Activated CD4-positive, alpha-beta T cell treated with anti-CD3 and anti-CD28 coated beads for 48 hours (primary cell): ENCODE measurements at regions not wholly inside any gene's neighbourhood (a gene's known extent, or its start where the extent isn't known, plus 50 kb on each side); places are given as distances from the start of the nearest gene placed in this dataset.

Experiments
- DNase-seq: peaks from one replicate; pipeline ENCODE4 v3.0.0-alpha.2; 2020

DNA sequence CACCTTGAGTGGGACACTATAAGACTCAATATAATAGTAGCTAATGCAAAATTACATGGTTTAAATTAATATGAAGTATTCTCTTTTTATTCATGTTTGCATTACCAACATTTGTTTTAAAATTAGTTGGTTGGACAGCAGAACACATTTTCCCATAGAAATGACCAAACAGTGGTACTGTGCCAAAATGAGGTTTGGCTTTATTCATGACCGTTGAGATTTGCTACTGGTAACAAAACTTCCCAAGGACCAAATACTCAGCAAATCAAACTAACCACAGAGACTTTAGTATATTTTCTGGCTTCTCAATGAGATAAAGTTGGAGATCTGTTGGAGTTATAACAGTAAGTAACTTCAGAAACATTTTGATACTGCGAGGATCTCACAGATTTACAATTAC lies 637.8 kb upstream of the MEF2C start:
- DNase-seq: no peak

DNA sequence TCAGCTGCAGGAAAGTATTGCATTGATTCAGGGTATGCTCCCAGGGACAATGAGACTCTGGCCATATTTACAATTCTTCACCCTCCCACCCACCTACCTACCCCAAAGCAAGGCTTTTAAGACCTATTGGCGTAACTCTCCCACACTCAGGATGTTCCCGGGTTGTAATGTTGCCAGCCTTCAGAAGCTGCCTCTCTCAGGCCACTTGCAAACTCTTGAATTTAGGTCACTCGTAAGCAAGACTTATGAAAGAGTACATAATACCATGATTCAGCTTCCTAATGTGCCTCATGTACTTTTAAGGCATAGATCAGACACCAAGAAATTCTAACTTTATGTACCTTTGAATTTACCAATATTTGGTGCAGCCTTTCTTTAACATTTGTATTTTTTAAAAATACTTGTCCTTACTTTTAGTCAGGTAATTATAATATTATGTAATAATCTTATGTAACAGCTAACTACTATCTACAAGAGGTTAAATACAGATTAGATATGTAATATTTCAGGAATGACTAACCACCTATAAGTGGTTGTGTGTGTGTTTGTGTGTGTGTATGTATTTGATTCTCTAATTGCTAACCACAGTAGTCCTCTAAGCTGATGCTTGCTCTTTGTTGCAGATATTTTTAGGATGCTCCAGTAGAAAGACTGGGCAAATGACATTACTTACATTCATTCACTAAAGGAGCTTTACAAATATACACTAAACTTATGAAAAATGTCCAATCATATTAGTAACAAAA lies 630.5 kb upstream of the MEF2C start:
- DNase-seq: no peak

DNA sequence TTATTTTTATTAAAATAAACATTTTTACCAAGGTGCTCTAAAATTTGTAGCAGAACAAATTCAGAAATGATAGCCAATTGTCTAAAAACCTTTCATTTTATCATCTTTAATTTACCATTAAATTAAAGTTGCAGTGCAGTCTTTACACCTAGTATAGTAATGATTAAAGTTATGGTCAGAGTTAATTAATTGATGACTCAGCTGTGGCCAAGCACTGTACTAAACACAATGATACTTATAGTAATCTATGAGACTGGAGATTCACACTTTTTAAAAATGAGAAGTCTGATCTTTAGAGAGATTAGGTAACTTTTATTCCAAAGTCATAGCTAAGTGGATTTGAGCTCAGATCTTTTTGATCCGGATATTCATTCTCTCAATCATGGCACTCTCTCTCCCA lies 621.1 kb upstream of the MEF2C start:
- no peak for DNase-seq

DNA sequence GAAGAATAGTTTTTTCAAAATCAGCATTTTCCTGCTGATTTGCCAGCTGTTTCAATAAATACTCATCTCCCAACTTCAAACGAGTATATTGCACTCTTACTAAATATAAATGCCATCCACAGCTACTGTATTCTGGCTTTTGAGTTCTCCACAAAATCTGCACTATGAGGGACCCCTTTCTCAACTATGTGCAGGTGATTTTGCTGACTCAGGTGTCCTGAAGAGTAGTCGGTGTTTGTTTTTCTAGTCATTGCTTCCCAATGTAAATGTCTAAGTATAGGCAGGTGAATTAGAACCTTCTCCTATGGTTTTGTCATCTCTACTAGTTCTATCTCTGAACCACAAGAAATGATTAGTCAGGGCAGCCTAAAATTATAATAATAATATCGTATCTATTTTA lies 616.8 kb upstream of the MEF2C start:
- DNase-seq: no peak

DNA sequence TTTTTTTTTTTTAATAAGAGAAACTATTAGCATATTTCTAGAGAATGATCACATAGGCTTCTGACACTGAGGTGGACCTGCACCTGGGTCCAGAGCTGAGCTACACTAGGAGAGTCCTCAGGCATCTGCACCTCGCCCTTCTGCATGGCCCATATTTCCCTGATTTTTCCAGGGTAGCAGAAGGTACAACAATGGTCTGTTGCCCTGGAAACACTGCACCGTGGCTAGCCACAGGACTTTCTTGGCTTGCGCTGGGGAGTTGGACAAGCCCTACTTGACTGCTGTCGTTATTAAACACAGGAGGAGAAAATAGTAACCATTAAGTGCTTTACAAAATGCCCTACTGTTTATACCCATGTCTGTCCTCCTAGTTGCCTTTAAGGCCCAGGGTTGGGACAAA lies 615.7 kb upstream of the MEF2C start:
- DNase-seq: no peak

DNA sequence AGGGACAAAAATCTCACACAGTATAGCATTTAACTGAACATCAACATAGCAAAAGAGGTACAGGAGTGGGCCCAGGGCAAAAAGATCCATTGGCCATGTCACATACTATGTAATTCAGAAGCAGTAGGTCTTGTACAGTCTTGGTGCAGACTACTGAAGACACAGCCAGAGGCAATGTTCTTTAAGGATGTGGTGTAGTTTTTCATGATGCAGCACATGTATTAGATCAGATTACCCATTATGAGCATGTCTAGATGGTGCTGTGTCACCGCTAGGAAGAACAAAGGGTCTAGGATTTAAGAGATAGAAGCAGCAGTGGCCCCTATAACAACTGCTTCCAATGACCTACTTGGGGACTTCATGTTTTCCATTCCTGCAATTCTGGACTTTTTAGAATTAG lies 610.4 kb upstream of the MEF2C start:
- DNase-seq: no peak

DNA sequence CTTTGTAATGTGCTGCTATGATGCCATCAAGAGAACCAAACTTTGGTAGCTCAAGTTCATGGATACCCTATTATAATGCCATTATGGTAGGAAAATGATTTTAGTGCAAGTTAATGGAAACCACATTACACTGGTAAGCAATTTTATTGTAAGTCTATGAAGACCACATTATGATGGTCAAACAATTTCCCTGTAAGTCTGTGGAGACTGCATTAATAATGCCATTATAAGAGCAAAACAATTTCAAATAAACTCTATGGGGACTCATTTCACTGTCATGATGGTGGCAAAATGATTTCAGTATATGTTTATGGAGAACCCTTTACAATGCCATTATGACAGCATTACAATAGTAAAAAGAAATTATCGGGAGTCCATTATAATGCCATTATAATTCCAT lies 602.0 kb upstream of the MEF2C start:
- DNase-seq: no peak

DNA sequence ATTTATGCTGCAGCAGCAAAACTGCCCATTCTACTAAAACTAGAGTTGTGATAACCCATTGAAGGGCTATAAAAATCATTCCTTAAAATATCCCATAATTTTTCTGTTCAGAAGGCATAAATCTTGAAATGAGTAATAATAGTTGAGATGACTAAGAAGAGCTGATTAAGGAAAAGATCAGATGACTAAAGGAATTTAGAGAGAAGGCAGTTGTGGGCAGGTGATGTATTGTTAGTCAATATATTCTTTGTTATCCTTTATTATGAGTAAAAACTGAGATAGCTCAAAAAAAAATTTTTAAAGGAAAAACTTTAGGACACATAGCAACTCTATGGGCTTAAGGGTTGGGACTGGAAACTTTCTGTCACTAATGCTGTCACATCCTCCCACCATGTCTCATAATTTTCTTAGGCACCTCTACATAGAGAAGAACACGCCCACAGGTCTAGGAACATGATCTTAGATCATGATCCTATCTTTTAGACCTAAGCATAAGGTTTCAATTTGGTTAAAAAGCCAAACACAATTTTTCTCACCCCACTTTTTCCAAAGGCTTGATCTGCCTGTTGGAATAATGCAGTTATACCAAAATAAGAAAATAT lies 597.5 kb upstream of the MEF2C start:
- no peak for DNase-seq

DNA sequence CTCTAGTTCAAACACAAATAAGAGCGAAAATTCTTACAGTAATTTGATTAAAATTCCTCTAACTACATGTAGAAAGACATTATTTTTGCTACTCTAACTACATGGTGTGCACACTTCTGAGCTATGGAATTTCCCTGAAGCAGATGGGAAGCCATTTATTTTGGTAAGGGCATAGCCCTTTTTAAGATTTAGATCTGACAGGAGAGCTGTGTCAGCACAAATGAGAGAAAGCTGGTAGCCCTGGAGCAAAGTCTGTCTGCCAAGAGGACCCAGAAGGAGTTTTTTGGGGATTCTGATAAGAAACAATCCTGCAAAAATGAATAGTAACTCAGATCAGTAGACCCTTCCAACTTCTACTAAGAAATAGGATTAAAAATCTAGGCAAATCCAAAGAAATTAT lies 595.9 kb upstream of the MEF2C start:
- no peak for DNase-seq

DNA sequence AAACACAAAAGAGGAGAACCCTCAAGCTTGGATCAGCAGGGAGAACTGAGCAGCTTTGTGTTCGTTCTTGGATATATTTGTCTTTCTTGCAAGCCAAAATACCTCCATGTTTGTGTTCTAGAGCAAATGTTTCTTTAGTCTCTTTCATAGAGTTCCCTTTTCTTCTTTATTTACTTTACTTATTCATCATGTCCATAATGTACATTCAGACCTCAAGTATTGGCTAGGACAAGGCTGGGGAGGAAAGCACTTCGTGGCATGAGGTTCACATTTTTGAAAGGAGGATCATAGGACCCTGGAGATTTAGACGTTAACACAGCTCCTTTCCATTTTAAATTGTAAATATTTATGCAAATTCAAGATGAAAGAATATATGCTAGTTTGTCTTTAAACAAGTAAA lies 590.2 kb upstream of the MEF2C start:
- DNase-seq: no peak

DNA sequence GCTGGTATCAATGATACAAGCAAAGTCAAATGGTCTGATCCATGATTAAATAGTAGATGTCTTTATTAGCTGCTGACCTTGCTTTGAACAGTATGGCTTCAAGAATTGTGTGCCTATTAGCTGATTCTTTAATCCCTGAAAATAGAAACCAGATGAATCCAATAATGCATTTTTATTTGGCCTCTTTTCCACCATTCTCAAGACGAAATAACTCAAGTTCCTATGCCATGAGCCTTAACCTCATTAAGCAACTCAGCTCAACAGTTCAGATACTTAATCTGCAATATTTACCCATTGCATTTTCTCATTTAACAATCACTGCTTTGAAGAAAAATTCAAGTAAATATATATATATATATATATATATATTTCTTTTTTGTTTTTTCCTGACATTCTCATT lies 588.6 kb upstream of the MEF2C start:
- no peak for DNase-seq

DNA sequence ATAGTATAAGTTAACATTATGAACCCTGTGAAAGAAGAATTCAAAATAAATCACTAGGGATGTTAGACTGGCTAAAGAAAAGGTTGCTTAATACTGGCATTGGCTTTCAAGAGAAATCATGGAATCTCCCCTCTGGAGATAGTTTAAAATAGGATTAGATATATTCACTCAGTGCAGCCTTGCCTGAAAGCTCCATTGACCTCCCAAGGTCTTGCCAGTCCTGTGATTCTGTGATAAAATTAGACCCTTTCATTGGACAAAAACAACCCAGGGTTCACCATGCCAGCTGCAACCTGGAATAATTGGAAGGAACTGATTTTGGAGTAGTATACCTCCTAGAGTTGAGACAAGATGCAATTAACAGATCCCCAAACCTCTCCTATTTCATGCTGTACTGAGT lies 588.1 kb upstream of the MEF2C start:
- DNase-seq: no peak

DNA sequence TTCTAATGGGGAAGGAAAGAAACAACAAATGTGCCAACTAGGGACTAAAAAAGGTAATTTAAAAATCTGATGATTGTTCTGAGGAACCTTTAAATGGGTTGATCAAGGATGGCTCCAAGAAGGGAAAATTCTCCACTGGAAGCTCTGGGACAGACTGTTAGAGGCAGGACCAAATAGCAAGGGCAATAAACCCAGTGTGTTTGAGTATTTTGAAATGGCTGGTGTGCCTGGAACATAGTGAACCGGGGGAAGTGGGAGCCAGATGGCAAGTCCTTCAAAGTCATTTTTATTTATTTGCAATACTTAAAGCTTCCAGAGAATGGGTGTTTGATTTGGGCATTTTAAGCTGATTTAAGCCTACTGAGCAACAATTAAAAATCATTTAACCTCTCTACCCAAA lies 587.7 kb upstream of the MEF2C start:
- DNase-seq: no peak

DNA sequence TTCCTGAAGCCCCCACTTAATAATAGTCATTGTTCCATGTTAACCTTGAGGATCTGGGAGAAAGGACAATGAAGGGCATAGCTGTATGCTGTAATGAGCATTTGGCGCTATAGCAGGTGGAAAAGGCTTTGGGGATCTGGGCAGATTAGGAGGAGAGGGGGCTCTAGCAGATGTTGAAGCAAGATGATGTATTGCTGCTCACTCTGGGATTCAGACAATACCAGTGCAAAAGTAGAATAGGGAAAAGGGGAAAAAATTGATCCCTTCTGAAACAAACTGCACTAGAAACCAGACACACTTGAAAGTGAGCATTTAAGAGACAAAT lies 575.3 kb upstream of the MEF2C start:
- no peak for DNase-seq

DNA sequence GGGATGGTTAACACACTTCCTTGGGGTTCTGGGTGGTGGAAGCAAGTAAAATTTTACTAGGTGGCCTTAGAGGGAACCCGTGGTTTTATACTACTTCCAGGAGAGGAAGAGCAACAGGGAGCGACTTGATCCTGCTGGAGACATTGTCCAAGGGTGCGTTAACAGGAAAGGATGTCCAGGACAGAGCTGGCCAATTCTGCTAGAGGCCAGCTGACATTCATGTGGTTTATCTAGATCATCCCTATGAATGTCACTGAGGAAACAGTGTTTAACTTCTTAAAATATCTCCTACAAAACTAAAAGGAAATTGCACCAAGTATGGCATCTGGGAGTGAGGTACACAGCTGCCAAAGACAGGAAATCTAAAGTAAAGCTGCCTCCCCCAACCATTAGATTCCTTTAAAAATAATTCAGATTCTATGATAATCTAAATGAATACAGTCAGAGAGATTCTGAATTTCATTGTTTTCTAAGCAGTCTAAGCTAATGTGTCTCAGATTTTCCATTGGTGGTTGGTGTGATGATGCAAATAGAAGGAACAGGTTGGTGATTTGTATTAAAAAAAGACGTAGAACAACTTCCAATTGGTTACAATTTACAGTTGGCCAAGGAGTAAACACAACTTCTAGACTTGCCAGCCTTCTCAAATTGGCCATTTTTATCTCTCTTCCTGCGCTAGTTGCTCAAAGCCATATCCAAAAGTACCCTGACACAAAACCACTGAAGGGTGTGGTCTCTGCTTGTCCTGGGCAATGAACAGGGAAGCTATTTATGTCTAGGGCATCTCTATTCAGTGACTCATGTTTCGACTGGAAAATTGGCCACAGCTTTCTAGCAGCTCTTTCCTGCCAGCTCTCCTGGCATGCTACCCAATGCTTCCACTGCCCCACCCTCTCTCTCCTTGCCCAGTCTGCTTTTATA lies 574.7 kb upstream of the MEF2C start:
- no peak for DNase-seq

DNA sequence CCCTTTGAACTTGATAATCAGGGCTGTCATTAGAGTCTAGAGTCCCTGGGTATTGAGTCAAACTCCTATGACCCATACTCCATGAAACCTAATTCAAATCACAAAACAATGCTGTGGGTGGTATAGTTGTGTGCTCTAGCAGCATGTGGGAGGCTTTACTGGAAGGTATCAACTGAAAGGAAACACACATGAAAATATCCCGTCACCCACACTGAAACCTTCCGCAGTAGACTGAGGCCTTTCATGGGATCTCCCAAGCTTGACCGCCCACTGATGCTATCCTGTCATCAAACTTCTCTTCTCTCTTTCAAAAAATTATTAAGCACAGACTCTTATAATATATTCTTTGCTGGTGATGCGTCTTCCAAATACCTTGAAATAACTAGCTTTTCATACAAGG lies 569.1 kb upstream of the MEF2C start:
- no peak for DNase-seq

DNA sequence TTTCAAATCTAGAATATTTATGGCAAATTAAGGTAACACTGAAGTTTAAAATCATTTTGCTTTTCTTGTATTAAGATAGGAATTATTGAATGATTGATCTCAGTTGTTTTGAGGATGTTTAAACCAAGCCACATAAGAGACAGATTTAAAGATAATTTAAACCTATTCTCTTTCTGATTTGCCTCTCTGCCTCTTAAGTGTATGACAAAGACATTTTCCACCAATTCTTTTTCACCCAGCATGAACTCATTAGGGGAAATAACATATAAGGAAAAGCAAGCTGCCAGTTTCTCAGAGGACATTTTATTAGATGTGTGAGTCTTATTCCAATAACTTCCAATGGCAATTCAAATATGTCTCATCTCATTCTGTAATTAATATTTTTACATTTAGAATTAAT lies 568.3 kb upstream of the MEF2C start:
- no peak for DNase-seq

DNA sequence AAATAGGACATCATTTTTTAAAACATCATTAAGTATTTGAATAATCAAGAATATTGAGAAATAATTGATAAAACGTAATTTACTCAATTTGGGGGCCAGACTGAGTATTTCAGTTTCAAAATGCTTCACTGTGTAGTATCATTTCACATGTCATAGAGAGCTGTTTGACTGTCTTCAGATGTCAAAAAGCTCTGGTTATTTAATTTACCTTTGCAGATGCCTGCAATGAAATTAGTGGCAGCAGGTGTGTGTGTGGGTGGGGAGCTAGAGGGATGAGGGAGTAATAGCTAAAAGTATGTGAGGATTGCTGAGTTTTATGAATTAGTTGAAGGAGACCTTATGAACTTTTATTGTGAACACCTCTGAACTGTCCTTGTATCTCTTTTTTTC lies 567.2 kb upstream of the MEF2C start:
- no peak for DNase-seq

DNA sequence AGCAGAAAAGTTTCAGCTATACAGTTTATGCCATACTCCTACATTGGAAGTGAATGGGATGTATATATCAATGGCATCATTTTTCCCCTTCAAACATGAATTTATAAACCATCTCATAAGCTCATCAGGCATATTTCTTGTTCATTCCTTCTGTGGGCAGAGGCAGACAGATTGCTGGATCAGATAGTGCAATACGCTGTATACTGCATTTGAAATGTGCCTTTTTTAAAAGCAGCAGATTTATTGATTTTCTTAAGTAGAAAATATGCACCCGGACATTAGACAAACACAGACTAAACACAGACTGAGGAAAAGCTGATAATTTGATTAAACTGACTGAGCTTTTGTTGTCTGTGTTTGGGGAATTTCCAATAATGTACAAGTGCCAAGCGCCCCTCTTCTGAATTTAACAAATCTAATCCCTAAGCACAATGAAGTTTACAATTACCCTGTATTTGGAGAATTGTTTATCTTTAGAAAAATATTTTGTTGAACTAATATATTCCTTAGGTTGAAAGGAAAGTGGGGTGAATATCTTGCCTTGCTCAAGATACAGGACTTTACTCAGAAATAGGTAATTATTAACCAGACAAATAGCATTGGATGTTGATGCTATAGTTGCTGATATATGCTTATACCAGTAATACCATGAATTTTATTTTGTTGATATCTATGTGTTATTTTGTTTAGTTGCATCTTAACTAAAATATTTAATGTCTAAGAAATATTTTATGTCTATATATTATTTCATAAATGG lies 566.6 kb upstream of the MEF2C start:
- no peak for DNase-seq

DNA sequence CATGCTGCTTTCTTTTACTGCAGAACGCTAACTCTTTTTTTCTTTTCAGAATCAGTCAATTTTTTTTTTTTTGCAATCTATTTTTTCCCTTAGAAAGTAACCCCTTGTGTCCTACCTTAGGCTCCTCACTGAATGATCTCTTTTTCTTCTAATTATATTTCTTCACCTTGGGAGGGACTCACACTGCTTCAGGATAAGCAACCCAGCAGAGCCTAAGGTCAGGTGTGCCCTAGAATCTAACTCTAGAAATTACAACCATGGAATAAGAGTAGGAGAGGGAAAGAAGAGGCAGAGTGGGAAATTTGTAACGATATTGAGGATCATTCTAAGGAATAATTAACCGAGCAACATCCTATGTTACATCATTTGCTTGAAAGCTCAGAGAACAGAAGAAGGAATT lies 564.0 kb upstream of the MEF2C start:
- no peak for DNase-seq

DNA sequence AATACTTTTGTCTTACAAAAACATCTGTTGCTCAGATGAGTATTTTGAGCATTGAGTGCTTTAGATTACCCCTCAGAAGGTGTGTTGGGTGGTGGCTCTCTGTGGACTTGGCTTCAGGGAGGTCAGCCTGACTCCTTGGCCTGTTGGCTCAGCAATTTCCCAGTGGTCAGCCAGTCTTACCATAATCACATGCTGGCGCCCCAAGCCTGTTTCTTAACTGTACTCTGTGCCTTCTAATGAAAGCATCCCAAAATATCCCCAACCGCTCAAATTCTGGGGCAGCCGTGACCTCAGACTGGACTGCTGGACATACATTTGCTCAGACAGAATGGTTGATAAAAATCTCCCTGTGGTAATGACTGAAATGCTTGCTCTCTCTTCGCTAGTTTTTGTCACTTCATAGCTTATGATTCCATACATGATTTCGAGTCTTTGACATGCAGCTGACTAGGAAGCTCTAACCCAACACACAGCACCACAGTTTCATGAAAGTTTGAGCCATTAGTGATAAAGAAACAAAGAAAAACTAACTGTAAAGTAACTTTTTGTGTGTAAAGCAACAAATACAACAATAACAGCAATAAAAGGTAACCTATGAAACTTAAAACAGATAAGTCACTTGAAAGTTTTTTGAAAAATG lies 562.2 kb upstream of the MEF2C start:
- DNase-seq: no peak

DNA sequence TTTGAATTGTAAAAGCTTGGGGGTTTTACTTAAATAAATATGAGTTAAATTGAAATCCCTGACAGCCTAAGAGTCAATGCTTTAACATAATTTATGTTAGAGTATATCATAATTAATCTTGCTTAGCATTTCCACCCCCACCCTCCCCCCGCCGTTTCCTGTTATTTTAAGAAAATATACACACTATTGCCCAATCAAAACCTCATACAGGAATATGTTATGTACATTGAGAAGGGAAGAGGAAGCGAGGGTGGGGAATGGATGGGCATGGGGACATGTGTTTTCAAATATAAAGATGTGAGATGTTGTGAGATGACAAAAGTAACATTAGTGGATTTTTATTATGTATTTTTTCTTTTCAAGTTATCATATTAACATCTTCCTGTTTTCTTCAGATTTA lies 561.1 kb upstream of the MEF2C start:
- no peak for DNase-seq

DNA sequence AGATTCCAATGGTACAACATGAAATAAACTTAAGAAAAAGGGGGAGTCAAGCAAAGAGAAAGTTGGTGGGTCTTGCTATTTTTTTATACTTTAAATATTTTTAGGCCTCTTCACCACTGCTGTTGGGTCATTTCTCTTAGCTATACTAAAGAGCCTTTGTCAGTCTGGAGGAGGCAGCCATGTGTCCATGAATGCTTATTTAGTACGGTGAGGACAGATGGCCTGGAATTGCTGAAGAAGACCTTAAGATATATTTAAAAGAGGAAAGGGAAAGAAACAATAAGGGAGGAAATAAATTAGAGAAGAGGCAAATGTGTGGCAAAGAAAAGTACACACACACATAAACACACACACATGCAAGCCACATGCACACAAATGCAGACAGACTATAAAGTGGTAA lies 560.5 kb upstream of the MEF2C start:
- DNase-seq: no peak
